Caco-2 (cell line): ENCODE measurements at regions not wholly inside any gene's neighbourhood (a gene's known extent, or its start where the extent isn't known, plus 50 kb on each side); places are given as distances from the start of the nearest gene placed in this dataset.

Experiments
- BruUV-seq: library from RNA; stranded (reverse); fragments of 400-500 nt; replicated peaks from 2 replicates; lab custom pipeline; 2021; lab: Mats Ljungman, UMichigan
- CTCF ChIA-PET: fragments of 300-600 bp; sonication (Branson Sonifier 250); formaldehyde crosslinking; loops from one replicate; lab custom pipeline; 2022; ENCODE audit warnings: antibody characterized with exemption; lab: Charles Lee
- POLR2A ChIA-PET: fragments of 300-600 bp; sonication (Branson Sonifier 250); formaldehyde crosslinking; loops from one replicate; lab custom pipeline; 2022; ENCODE audit warnings: antibody characterized with exemption; lab: Charles Lee
- DNase-seq, 2 experiments: peaks; one replicate each; pipeline versions ENCODE4 v3.0.0 to v3.0.0-alpha.2; 2020 to 2022
- H3K27me3 ChIP-seq: replicated peaks from 2 replicates; pipeline ENCODE4 v1.6.0; 2011; ENCODE audit warnings: low read length; ENCODE audit not compliant: control insufficient read depth, insufficient read depth
- H3K36me3 ChIP-seq: 2 replicates; pipeline ENCODE4 v1.5.1; 2011; ENCODE audit warnings: low read length; ENCODE audit not compliant: control insufficient read depth, insufficient read depth
- H3K4me1 ChIP-seq: fragments of 250-450 bp; sonication (Bioruptor Pico); 2 replicates; pipeline ENCODE4 v1.5.1; 2020; ENCODE audit warnings: mild to moderate bottlenecking
- H3K4me3 ChIP-seq: 2 replicates; pipeline ENCODE4 v1.5.1; 2011; ENCODE audit warnings: low read depth, mild to moderate bottlenecking, control low read depth, low read length
- H3K9me3 ChIP-seq: fragments of 250-450 bp; sonication (Bioruptor Pico); 2 replicates; pipeline ENCODE4 v1.5.1; 2020; ENCODE audit warnings: mild to moderate bottlenecking, moderate library complexity
- H3K27ac Mint-ChIP-seq: one replicate; pipeline ENCODE4 v1.8.0; 2022; ENCODE audit warnings: mixed read lengths; ENCODE audit not compliant: unreplicated experiment
- H3K27me3 Mint-ChIP-seq: one replicate; pipeline ENCODE4 v1.8.0; 2022; ENCODE audit warnings: mixed read lengths; ENCODE audit not compliant: insufficient read depth, unreplicated experiment
- H3K36me3 Mint-ChIP-seq: one replicate; pipeline ENCODE4 v1.8.0; 2022; ENCODE audit warnings: mild to moderate bottlenecking, mixed read lengths; ENCODE audit not compliant: insufficient read depth, unreplicated experiment
- H3K4me1 Mint-ChIP-seq: one replicate; pipeline ENCODE4 v1.8.0; 2022; ENCODE audit warnings: low read depth, mixed read lengths; ENCODE audit not compliant: unreplicated experiment
- H3K4me3 Mint-ChIP-seq: one replicate; pipeline ENCODE4 v1.8.0; 2022; ENCODE audit warnings: mild to moderate bottlenecking, moderate library complexity, mixed read lengths; ENCODE audit not compliant: unreplicated experiment
- H3K9me3 Mint-ChIP-seq: one replicate; pipeline ENCODE4 v1.8.0; 2022; ENCODE audit warnings: mixed read lengths; ENCODE audit not compliant: unreplicated experiment
- CTCF ChIP-seq, 2 experiments: fragments of 200-600 bp in 1 of 2; IDR thresholded peaks; 1 replicate in 1 of 2; 2 replicates in 1 of 2; pipeline versions ENCODE4 v1.5.1 to v1.8.0; 2011 to 2022; ENCODE audit warnings: antibody characterized with exemption in 1 of 2, control low read depth in 1 of 2, inconsistent platforms in 1 of 2, low read depth in 1 of 2, low read length in 1 of 2, mild to moderate bottlenecking in 1 of 2, moderate library complexity in 1 of 2; ENCODE audit not compliant: insufficient read depth in 1 of 2, severe bottlenecking in 1 of 2, unreplicated experiment in 1 of 2
- intact Hi-C: fragments of 100-400 bp; cut with micrococcal nuclease; formaldehyde crosslinking; loops from one replicate; pipeline ENCODE4 v1.10.0; 2022; ENCODE audit not compliant: unreplicated experiment

- Histone ChIP-seq H3K36me3 (no peaks in the 10 kb centered on the region), H3K9me3 (no peaks in the 10 kb centered on the region), H3K4me1 (no peaks in the 10 kb centered on the region), H3K27me3 (no peaks in the 10 kb centered on the region), H3K4me3 (no peak overlapping the region)
- CTCF ChIA-PET, result no interaction called here
- TF ChIP-seq CTCF (IDR thresholded peaks at IDR 0.05; ENCODE audit: insufficient read depth in 1 of 2, low read depth in 1 of 2, low read length in 1 of 2, severe bottlenecking in 1 of 2, unreplicated experiment in 1 of 2), result no peak
- POLR2A ChIA-PET, result no interaction called here
- H3K4me3 Mint-ChIP-seq, result no peak overlapping the region
- no peaks in the 10 kb centered on the region for H3K27me3 Mint-ChIP-seq
- H3K36me3 Mint-ChIP-seq, result no peaks in the 10 kb centered on the region
- no peaks in the 10 kb centered on the region for H3K4me1 Mint-ChIP-seq
- intact Hi-C loops, result no loop called here
- no peak overlapping the region for H3K27ac Mint-ChIP-seq
- no TSS peak for BruUV-seq
- no peak for DNase-seq
- no peaks in the 10 kb centered on the region for H3K9me3 Mint-ChIP-seq
These were observed 159.4 kb upstream of the AR start for GRCh38 chrX:67384403-67384802.

GRCh38 chrX:67408423-67409079, 135.3 kb upstream of the AR start:
- POLR2A ChIA-PET, result no interaction called here
- no peak for DNase-seq
- Mint-ChIP-seq H3K9me3 (no peaks in the 10 kb centered on the region), H3K36me3 (no peaks in the 10 kb centered on the region), H3K27ac (no peak overlapping the region), H3K27me3 (no peaks in the 10 kb centered on the region), H3K4me1 (no peaks in the 10 kb centered on the region), H3K4me3 (no peak overlapping the region)
- Histone ChIP-seq H3K27me3 (no peaks in the 10 kb centered on the region), H3K4me1 (no peaks in the 10 kb centered on the region), H3K4me3 (no peak overlapping the region), H3K36me3 (no peaks in the 10 kb centered on the region), H3K9me3 (no peaks in the 10 kb centered on the region)
- intact Hi-C loops, result no loop called here
- no TSS peak for BruUV-seq
- no peak for TF ChIP-seq CTCF (IDR thresholded peaks at IDR 0.05; ENCODE audit: insufficient read depth in 1 of 2, low read depth in 1 of 2, low read length in 1 of 2, severe bottlenecking in 1 of 2, unreplicated experiment in 1 of 2)
- CTCF ChIA-PET, result no interaction called here

GRCh38 chrX:67415937-67416336, 127.9 kb upstream of the AR start:
- H3K4me1 Mint-ChIP-seq, result no peaks in the 10 kb centered on the region
- Histone ChIP-seq H3K36me3 (no peaks in the 10 kb centered on the region), H3K4me1 (no peaks in the 10 kb centered on the region), H3K4me3 (no peak overlapping the region), H3K9me3 (no peaks in the 10 kb centered on the region), H3K27me3 (no peaks in the 10 kb centered on the region)
- no peak overlapping the region for H3K27ac Mint-ChIP-seq
- H3K27me3 Mint-ChIP-seq, result no peaks in the 10 kb centered on the region
- CTCF ChIA-PET, result no interaction called here
- H3K36me3 Mint-ChIP-seq, result no peaks in the 10 kb centered on the region
- no peak for DNase-seq
- no peak overlapping the region for H3K4me3 Mint-ChIP-seq
- BruUV-seq, result no TSS peak
- no peak for TF ChIP-seq CTCF (IDR thresholded peaks at IDR 0.05; ENCODE audit: insufficient read depth in 1 of 2, low read depth in 1 of 2, low read length in 1 of 2, severe bottlenecking in 1 of 2, unreplicated experiment in 1 of 2)
- intact Hi-C loops, result no loop called here
- POLR2A ChIA-PET, result no interaction called here
- no peaks in the 10 kb centered on the region for H3K9me3 Mint-ChIP-seq
